Panc1 (cell line): ENCODE measurements at regions not wholly inside any gene's neighbourhood (a gene's known extent, or its start where the extent isn't known, plus 50 kb on each side); places are given as distances from the start of the nearest gene placed in this dataset.

Source experiments
- ATAC-seq: fragments of 200-7000 bp; cut with Tn5 transposase; 2 replicates; pipeline ENCODE4 v1.9.1; 2020; ENCODE audit warnings: mild to moderate bottlenecking, moderate library complexity
- BruUV-seq: library from RNA; stranded (reverse); fragments of 400-500 nt; replicated peaks from 2 replicates; lab custom pipeline; 2021; lab: Mats Ljungman, UMichigan
- CTCF ChIA-PET: fragments of 300-600 bp; sonication (Branson Sonifier 250); formaldehyde crosslinking; loops from one replicate; lab custom pipeline; 2022; ENCODE audit warnings: antibody characterized with exemption; lab: Charles Lee
- POLR2A ChIA-PET: fragments of 300-600 bp; sonication (Branson Sonifier 250); formaldehyde crosslinking; loops from one replicate; lab custom pipeline; 2022; ENCODE audit warnings: antibody characterized with exemption; lab: Charles Lee
- DNase-seq: peaks from one replicate; pipeline ENCODE4 v3.0.0-alpha.2; 2010; ENCODE audit warnings: low read depth, low spot score
- H3K27ac ChIP-seq: 2 replicates; pipeline ENCODE4 v1.5.1; 2011; ENCODE audit warnings: mild to moderate bottlenecking, low read length, inconsistent platforms
- H3K27me3 ChIP-seq: fragments of 200-500 bp; sonication (Bioruptor generic); 2 replicates; pipeline ENCODE4 v1.6.0; 2014; ENCODE audit warnings: low read length, inconsistent platforms; ENCODE audit not compliant: control insufficient read depth, insufficient read depth
- H3K36me3 ChIP-seq: fragments of 200-500 bp; sonication (Bioruptor generic); 2 replicates; pipeline ENCODE4 v1.5.1; 2014; ENCODE audit warnings: inconsistent platforms, mild to moderate bottlenecking, low read length, moderate library complexity; ENCODE audit not compliant: control insufficient read depth, insufficient read depth
- H3K4me1 ChIP-seq: 2 replicates; pipeline ENCODE4 v1.5.1; 2011; ENCODE audit warnings: inconsistent platforms, mild to moderate bottlenecking, low read length, moderate library complexity; ENCODE audit not compliant: control insufficient read depth, insufficient read depth
- H3K4me3 ChIP-seq, 2 experiments: 2 replicates each; pipeline ENCODE4 v1.5.1; 2011 to 2012; ENCODE audit warnings: low read depth in 2 of 2, low read length in 2 of 2, mild to moderate bottlenecking in 2 of 2, inconsistent platforms in 1 of 2, moderate library complexity in 1 of 2
- H3K9me3 ChIP-seq: fragments of 200-500 bp; sonication (Bioruptor generic); 2 replicates; pipeline ENCODE4 v1.5.1; 2014; ENCODE audit warnings: low read depth, mild to moderate bottlenecking, inconsistent platforms, low read length, moderate library complexity; ENCODE audit not compliant: control insufficient read depth, insufficient read depth
- POLR2AphosphoS5 ChIP-seq: IDR thresholded peaks from 2 replicates; pipeline ENCODE4 v1.6.1; 2012; ENCODE audit warnings: mild to moderate bottlenecking, low read depth, low read length, moderate library complexity
- SIN3A ChIP-seq: IDR thresholded peaks from 2 replicates; pipeline ENCODE4 v1.6.1; 2012; ENCODE audit warnings: low read depth, mild to moderate bottlenecking, low read length, moderate library complexity, borderline replicate concordance; ENCODE audit not compliant: insufficient read depth
- TCF7L2 ChIP-seq: IDR thresholded peaks from 2 replicates; pipeline ENCODE4 v1.6.1; 2011; ENCODE audit warnings: mild to moderate bottlenecking, low read depth, low read length, inconsistent platforms
- in situ Hi-C: cut with HindIII; loops from 2 replicates; pipeline ENCODE4 v1.10.0; 2016; ENCODE audit warnings: low sequenced_read_pairs, low pct_unique_long_range_greater_than_20kb
- intact Hi-C: fragments of 100-400 bp; cut with micrococcal nuclease; formaldehyde crosslinking; loops from one replicate; pipeline ENCODE4 v1.10.0; 2022; ENCODE audit not compliant: unreplicated experiment
- TF ChIP-seq, protein P1 (sequence below): fragments of 450-650 bp; IDR thresholded peaks from 2 replicates; pipeline ENCODE4 v1.5.1; 2017; ENCODE audit warnings: mild to moderate bottlenecking
- TF ChIP-seq, protein P2 (sequence below), 2 experiments: IDR thresholded peaks; 2 replicates each; pipeline ENCODE4 v1.6.1; 2011 to 2012; ENCODE audit warnings: low read depth in 2 of 2, control low read depth in 1 of 2, low read length in 1 of 2, mild to moderate bottlenecking in 1 of 2, moderate library complexity in 1 of 2; ENCODE audit not compliant: insufficient read depth in 1 of 2

DNA sequence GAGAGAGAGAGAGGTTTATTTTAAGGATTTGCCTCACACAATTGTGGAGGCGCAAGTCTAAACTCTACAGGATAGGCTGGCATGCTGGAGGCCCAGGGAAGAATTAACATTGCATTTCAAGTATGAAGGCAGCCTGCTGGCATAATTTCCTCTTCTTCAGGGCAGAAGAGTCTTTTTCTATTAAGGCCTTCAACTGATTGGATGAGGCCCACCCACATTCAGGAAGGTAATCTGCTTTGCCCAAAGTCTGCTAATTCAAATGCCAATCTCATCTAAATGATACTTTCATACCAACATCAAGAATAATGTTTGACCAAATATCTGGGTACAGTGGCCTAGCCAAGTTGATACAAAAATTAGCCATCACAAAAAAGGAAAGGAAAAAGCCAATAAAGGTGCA, 258.1 kb upstream of the MDFIC2 start:
- CTCF ChIA-PET = no interaction called here
- intact Hi-C loops = no loop called here

DNA sequence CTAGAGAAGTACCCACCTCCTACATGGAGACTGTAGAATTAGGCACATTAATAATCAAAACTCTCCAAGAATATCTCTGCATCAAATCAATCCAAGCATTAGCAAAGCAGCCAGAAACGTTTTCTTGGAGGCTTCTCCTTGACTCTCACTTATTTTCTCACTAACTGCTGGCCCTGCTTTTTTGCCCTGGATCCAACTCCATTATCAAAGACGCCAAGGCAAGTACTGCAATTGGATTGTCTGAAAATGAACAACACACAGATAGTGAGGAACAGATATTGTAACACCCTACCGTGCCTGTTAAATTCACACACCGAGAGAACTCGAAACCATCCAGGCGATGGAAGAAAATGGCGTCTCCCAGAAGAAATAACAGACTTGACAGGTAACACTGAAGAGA, 256.2 kb upstream of the MDFIC2 start:
- POLR2A ChIA-PET = no interaction called here
- Histone ChIP-seq H3K4me3 (no peak overlapping the region), H3K4me1 (no peaks in the 10 kb centered on the region), H3K36me3 (no peaks in the 10 kb centered on the region), H3K27ac (no peak overlapping the region), H3K9me3 (no peaks in the 10 kb centered on the region), H3K27me3 (no peaks in the 10 kb centered on the region)
- CTCF ChIA-PET = no interaction called here
- DNase-seq (no peak), ATAC-seq (no peak)
- intact Hi-C loops (no loop called here), in situ Hi-C loops (no loop called here)
- TF ChIP-seq, protein P1, sequence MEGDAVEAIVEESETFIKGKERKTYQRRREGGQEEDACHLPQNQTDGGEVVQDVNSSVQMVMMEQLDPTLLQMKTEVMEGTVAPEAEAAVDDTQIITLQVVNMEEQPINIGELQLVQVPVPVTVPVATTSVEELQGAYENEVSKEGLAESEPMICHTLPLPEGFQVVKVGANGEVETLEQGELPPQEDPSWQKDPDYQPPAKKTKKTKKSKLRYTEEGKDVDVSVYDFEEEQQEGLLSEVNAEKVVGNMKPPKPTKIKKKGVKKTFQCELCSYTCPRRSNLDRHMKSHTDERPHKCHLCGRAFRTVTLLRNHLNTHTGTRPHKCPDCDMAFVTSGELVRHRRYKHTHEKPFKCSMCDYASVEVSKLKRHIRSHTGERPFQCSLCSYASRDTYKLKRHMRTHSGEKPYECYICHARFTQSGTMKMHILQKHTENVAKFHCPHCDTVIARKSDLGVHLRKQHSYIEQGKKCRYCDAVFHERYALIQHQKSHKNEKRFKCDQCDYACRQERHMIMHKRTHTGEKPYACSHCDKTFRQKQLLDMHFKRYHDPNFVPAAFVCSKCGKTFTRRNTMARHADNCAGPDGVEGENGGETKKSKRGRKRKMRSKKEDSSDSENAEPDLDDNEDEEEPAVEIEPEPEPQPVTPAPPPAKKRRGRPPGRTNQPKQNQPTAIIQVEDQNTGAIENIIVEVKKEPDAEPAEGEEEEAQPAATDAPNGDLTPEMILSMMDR = no peak
- TF ChIP-seq TCF7L2 (no peak), POLR2AphosphoS5 (no peak), SIN3A (no peak)
- TF ChIP-seq, protein P2, sequence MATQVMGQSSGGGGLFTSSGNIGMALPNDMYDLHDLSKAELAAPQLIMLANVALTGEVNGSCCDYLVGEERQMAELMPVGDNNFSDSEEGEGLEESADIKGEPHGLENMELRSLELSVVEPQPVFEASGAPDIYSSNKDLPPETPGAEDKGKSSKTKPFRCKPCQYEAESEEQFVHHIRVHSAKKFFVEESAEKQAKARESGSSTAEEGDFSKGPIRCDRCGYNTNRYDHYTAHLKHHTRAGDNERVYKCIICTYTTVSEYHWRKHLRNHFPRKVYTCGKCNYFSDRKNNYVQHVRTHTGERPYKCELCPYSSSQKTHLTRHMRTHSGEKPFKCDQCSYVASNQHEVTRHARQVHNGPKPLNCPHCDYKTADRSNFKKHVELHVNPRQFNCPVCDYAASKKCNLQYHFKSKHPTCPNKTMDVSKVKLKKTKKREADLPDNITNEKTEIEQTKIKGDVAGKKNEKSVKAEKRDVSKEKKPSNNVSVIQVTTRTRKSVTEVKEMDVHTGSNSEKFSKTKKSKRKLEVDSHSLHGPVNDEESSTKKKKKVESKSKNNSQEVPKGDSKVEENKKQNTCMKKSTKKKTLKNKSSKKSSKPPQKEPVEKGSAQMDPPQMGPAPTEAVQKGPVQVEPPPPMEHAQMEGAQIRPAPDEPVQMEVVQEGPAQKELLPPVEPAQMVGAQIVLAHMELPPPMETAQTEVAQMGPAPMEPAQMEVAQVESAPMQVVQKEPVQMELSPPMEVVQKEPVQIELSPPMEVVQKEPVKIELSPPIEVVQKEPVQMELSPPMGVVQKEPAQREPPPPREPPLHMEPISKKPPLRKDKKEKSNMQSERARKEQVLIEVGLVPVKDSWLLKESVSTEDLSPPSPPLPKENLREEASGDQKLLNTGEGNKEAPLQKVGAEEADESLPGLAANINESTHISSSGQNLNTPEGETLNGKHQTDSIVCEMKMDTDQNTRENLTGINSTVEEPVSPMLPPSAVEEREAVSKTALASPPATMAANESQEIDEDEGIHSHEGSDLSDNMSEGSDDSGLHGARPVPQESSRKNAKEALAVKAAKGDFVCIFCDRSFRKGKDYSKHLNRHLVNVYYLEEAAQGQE (IDR thresholded peaks at IDR 0.05; ENCODE audit: insufficient read depth in 1 of 2, low read depth in 2 of 2, low read length in 1 of 2) = no peak
- no TSS peak for BruUV-seq

More for the DNA sequence above, 258.1 kb upstream of the MDFIC2 start:
- in situ Hi-C loops = no loop called here
- ATAC-seq = no peak
- Histone ChIP-seq H3K36me3 (no peaks in the 10 kb centered on the region), H3K27ac (no peak overlapping the region), H3K27me3 (no peaks in the 10 kb centered on the region), H3K4me3 (no peak overlapping the region), H3K4me1 (no peaks in the 10 kb centered on the region), H3K9me3 (no peaks in the 10 kb centered on the region)
- TF ChIP-seq TCF7L2 = no peak
- no peak for TF ChIP-seq SIN3A
- TF ChIP-seq, protein P1 = no peak
- TF ChIP-seq, protein P2 (IDR thresholded peaks at IDR 0.05; ENCODE audit: insufficient read depth in 1 of 2, low read depth in 2 of 2, low read length in 1 of 2) = no peak
- POLR2A ChIA-PET = no interaction called here
- DNase-seq = no peak
- BruUV-seq = no TSS peak
